Stromal cell of bone marrow (primary cell): ENCODE measurements at regions not wholly inside any gene's neighbourhood (a gene's known extent, or its start where the extent isn't known, plus 50 kb on each side); places are given as distances from the start of the nearest gene placed in this dataset.

Experiments used
- DNase-seq: peaks from one replicate; pipeline ENCODE4 v3.0.0-alpha.2; 2012; ENCODE audit warnings: low read depth

DNA sequence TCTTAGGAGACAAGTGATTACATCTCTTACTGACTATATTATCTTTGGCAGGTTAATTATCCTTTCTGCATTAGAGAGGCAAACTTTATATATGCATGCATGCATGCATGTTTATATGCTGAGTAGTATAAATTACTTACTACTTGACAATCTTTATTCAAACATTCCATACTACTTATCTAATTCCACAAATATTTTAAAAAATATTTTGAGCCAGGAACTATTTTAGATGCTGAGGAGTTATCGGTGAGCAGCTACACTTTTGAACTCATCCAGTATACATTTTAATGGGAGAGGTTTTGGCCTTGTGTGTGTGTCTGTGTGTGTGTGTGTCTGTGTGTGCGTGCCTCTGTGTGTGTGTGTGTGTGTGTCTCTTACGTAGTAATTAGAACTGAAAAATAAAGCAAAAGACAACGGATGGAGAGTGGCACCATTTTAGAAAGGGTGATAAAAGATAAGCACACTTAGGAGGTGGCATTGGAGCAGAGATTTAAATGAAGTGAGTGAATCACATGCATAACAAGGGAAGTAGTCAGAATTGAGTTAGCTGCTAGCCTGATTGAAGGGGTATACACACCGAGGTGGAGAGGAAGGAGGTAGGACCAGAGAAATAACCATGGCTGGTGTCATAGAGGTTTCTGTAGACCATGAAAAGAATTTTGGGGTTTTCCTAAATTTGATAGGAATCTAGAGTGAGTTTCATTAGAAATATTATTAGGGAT lies 1488.4 kb downstream of the MRPL39 start:
- DNase-seq, result no peak

DNA sequence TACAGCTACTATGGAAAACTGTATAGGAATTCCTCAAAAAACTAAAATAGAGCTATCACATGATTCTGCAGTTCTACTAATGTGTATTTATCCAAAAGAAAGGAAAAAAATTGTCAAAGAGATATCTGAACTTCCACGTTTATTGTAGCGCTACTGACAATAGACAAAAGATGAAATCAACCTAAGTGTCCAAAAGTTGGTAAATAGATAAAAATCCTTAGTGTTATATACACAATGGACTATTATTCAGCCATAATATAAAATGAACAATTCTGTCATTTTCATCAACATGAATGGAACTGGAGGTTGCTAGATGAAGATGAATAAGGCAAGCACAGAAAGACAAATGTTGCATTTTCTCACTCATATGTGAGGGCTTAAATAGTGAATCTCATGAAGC lies 1492.1 kb downstream of the MRPL39 start:
- DNase-seq, result no peak

DNA sequence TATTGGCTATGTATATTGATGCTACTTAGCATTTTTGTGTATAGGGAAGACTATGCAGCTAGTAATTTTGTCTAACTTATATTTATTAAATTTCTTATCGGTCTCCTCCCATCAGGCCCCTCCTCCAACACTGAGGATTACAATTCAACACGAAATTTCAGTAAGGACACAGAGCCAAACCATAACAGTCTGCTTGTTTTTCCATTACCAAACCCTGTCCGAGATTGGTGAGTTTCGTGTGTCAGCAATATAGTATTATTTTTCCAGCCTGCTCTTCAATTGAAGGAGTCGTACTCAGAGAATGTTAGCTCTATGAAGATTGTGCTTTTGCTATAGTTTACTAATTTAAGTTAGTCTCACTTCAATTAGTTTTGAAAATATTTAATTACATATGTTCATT lies 1495.3 kb downstream of the MRPL39 start:
- DNase-seq, result peak; percentile 7

DNA sequence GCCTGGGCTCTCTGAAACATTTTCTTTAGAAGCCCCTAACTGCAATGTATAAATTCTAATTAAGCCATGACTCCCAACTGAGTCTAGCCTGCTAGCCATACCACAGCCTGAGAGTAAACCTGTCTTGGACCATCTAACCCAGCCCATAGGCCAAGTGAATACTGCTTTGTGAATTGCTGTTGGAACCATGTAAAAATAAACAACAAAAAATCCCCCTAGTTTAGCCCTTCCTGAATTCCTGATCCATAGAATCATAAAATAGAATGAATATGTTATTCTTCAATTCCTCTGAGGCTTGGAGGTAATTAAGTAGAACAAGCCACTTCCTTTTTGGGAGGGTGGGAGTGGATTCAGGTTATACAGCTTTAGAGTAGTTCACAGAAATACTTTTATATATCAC lies 1496.4 kb downstream of the MRPL39 start:
- DNase-seq, result no peak

DNA sequence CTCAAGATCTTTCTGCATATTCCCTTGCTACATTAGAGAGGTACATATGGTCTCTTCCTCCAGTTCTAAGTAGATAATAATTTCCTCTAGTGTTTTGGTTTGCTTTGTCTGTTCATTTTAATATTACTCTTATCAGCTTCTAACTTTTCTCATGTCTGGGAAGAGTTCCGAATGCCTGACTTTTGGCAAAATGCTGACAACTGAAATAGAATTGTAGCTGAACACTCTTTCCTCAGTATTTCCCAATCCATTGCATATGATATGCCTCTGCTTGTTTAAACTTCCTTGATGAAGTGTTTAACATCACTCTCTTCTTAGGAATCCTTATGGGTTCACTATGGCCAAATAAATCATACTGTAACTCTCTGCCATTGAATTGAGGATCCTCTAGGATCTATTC lies 1510.1 kb downstream of the MRPL39 start:
- DNase-seq, result no peak

DNA sequence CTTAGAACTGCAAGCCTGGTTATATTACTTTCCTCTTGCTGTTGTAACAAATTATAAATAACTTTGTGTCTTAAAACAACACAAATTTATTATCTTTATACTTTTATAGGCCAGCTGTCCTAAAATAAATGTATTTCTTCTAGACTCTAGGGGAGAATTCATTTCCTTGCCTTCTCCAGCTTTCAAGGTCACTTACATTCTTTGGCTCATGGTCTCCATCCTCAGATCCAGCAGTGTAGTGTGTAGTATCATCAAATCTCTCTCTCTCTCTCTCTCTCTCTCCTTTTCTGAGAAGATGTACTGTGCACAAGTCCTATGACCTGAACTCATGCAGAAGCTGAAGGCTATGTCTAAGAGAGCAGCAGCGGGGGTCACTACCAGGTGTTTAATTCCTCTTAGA lies 1510.6 kb downstream of the MRPL39 start:
- no peak for DNase-seq

DNA sequence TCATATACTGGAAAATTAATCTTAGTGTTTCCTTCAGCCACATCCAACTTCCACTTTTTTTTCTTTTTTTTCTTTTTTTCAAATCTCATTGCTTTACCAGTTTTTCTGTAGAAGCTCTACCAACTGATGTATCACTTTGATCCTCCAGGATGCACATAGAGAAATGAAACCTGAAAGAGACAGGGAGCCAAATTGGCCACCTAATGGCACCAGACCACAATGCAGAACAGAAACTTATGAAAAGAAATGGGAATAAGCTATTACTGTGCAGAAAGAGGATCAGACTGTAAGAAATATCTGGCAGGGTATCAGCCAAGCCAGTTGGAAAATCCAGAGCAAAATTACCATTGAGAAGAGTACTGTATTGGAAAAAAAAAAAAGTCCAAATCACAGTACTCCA lies 1514.2 kb downstream of the MRPL39 start:
- no peak for DNase-seq

DNA sequence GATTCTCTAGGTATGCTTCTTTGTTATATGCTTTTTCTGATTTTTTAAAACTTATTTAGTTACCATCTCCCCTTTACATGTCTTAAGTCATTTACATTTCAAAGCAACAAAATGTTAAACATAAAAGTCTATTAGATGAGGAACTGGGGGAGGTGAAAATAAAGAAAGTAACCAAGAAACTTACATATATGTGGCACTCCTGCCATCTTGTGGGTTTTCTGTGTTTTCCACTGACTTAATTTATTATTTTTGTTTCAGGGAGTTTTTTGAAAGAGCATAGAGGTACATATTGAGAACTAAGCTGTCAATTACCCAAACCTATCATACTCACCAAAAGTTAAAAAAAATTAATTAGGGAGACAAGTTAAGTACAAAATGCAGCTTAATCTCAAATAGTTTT lies 1531.1 kb downstream of the MRPL39 start:
- DNase-seq, result no peak

DNA sequence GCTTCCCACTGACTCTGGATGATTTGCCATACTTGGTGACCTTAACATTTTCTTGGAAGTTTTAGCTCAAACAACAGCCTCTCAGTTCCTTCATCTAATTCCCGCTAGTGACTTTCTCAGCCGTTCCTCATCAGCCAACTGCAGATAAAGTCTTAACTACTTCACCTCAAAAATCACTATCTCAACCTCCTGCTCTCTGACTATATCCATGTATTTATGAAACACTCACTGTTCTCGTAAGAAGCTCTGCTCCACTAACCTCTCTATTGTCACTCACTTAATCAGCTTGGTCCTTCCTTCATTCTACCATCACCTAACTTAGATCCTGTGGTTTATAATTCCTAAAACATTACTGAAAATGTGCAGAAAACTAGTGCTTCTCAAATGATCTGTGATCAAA lies 1551.6 kb downstream of the MRPL39 start:
- no peak for DNase-seq

DNA sequence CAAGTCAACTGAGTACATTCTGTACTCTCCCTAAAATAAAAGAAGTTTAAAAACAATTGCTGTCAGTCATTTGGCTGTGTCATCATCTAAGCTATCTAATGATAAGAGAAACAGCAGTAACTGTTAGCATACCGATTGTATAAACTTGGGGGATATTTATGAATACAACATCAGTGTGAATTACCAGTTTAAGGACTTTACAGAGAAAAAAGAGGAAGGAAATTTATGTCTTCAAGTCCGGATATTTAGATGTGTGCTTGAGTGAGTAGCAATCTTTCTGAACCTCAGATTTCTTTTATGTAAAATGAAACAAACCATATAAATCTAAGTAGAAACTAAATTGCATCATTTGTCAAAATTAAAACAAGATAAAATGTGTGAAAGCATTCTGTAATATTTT lies 1557.0 kb downstream of the MRPL39 start:
- no peak for DNase-seq

DNA sequence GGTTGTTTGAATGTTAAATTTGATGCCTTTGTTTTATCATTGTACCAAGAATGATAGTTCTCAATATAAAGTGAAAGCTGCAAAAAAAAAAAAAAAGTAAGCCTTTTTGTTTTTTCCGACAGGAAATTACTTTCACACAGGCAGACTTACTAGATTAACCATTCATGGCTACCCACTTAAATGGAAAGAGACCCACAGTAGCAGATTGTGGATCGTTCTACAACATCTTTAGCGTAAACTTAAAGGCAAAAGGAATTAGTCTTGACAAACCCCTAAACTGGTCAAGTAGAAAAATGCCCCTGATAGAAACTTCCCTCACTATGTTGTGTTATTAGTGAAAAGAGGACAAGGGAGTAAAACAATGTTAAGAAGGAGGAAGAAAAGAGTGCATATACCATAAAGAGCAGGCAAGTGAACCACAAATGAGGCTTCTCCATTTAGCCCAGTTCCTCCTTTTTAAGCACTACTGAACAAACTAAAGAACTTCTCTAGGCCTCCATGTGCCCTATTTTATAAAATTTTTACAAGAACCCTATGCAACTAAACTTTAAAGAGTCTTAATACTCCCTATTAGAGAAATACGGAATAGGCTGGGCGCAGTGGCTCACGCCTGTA lies 1560.3 kb downstream of the MRPL39 start:
- DNase-seq, result no peak

DNA sequence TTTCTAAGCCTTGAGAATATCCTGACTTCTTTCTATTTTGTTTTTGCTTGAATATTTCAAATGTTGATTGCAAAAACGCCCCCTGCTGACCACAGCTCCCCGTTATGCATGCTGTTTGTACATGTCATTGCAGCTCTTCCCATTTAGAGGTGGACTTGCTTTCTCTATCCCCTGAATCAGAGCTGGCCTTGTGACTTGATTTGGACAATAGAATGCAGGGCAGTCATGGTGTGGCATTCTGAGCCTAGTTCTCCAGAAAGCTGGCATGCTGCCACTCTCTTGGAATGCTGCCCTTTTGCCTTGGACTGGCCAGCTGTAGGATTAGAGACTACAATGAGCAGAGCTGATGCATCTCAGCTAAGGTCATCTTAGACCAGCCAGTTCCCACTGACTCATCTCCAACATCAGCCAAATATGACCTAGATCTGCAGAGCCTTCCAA lies 1561.5 kb downstream of the MRPL39 start:
- DNase-seq, result peak; percentile 77

DNA sequence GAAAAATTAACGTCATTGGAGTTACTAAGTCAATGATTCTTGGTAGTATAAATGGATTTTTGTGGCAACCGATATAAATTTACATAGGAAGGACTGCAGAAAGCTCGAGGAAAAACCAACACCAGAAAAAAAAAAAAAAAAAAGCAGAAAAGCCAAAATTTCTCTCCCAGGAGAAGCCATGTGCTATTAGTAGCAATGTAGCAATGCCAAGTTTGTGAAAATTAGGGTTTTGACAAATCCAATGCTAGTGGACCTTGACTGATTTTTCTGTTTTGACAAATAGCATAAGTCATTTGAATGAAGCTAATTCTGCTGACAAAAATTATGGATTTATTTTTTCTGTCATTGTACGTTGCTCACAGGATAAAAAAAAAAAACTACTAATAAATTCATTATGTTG lies 1561.9 kb downstream of the MRPL39 start:
- no peak for DNase-seq

DNA sequence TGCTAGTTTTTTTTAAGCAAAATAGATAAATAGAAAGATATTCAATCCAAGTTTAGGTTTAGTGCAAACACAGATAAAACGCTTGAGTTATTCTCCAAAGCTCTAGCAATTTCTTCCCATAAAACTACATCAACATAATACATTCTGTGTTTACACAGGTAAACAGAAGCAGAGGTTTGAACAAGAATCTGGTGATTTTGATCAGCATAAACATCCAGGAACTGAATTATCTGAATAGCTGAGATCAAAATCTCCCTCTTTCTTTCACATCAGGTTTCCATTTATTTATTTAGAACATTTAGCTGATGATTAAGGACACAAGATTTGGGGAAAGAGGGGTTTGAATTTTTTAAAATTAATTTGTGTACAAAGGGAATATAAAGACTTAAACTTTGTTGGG lies 1564.6 kb downstream of the MRPL39 start:
- no peak for DNase-seq

DNA sequence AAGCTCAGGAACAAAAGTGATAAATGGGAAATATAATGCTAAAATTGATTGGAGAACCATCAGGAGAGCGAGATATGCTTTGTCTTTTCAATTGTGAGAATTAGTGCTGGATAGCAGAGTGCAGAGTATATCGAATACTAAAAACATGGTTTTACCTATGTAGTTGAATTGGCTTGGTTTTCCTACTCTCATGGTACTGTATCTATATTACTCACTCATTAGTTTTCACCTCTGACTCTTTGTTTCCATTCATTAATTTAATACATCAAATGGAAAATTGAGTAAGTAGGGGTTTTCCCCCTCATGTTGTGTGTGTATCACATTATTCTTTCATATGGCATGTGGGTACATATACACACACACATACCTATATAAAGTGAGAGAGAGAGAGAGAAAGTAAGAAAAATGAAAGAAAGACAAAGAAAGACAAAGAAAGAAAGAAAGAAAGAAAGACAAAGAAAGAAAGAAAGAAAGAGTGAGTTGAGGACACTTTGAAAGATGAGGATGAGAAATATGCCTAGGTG lies 1574.5 kb downstream of the MRPL39 start:
- DNase-seq, result no peak

DNA sequence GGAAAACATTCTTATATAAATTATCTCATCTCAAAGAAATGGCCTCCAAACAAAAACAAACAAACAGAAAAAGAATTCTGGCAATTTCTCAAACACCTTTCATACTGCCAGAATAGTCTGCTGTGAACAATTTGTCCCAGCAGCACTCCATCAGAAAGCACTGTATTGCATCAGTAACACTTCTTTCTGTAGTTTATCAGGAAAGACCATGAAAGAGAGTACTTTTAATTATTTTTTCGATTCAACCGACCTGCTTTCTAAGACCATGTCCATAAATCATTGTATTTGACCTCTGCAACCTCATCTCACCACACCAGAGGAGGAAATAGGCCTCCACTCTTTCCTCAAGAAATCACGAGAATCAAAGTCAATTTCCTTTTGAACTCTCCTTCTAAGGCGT lies 1579.9 kb downstream of the MRPL39 start:
- no peak for DNase-seq

DNA sequence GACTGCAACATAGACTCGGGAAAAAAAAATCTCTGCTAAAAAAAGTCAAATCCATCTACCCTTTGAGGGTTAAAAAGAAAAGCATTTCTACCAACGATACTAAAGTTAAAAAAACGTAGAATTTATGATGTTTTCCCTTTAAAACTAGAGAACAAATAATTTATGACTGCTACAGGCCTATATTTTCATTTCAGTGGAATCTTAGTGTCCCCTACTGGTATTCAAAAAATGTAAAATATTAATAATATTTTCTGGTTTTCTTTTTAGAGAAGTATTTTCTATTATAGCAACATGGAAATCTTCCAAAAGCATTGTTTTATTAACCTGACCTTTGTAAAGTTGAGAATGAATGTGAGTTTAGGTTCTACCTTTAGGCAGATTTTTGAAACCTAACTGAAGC lies 1582.2 kb downstream of the MRPL39 start:
- DNase-seq, result no peak

DNA sequence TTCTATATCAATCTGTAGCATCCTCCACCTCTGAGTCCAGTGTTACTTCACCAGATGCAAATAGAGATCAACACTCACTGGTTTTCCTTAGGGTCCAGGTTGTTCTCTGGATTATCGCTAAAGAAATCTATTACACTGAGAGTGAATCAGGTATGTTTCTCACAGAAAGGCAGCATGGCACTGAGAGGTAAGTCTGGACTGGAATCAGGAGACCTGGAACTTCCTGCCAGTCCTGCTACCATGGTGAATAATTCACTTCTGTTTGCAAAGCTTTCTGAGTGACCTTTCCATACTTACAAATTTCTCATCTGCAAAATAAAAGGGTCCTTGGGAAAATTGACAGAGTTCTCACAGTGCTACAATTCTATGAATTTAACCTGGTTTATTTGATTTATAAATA lies 1583.3 kb downstream of the MRPL39 start:
- no peak for DNase-seq

DNA sequence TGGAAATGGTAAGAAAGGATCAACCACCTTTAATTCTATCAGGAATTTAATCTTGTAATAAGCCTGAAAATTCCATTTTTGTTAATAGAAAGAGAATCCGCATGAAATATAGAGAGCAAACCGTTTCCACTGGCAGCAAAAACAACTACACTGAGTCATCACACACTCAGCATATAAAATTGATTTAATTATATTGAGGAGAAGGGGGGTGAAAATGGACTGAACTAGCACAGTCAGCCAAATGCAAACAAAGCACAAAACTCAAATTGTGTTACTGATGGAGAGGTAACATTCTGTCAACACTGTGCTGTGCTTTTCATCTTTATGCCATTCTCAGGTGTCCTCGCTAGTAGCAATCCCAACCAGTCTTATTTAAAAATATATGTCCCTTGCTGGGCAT lies 1583.9 kb downstream of the MRPL39 start:
- DNase-seq, result peak; percentile 3

DNA sequence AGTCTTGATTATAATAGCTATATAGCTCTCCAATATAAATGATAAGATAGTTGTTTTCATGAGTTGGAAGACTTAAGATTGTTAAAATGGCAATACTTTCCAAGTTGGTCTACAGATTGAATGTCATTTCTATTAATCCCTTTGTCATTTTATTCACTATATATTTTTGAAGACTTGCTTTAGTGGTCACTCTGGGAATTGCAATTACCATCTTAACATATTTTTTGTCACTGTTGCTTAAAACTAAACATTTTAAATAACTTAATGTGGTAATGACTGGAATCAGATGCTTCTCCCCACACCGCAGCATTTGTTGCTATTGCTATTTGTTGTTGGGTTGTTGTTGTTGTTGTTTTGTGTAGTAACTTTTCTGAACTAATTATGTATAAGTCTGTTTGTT lies 1592.9 kb downstream of the MRPL39 start:
- DNase-seq, result no peak

DNA sequence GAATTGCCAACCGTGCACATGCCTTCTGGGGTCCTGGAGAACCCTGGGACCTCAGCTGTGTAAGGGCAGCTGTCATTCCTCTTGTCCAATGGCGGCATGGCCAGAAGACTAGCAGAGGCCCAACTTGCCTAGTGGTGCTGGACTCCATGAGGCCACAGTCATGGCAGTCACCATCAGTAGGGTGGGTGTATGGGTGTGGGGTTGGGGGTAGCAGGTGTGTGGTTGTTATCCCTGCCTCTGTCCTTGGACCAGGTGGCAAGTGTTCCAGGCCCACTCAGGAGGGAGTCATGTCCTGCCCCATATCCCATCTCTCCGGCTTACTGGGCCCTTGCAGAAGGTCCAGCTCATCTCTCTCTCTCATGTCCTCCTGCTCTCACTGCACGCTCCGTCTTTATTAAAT lies 1596.2 kb downstream of the MRPL39 start:
- DNase-seq, result no peak

DNA sequence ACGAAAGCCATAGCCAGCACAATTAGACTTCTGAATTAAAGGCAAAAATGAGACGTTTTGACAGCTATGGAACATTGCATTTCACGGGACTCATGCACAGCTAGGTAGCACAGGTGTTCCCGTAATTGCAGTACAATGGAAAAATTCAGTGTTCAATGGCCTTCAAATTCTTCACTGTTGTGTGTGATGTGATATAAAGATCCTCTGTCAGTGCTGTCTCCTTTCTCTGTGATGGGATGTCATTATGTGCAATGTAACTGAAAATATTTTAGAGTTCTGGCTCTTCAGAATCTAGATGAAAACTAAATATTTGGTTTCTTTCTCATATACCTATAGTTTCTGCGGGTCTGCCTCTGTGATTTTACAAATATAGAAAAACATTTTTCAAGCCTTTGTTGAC lies 1599.7 kb downstream of the MRPL39 start:
- no peak for DNase-seq

DNA sequence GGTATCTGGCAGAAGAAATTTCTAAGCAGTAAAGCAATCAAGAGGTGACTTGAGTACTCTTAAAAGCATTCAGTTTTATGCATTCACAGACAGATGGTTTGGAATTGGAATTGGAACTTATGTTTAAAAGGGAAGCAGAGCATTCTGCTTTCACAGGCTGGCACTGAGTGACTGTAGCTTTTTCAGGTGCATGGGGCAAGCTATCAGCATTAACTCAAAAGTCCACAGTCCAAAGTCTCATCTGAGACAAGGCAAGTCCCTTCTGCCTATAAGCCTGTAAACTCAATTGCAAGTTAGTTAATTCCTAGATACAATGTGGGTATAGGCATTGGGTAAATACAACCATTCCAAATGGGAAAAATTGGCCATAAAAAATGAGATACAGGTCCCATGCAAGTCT lies 1620.3 kb downstream of the MRPL39 start:
- no peak for DNase-seq

DNA sequence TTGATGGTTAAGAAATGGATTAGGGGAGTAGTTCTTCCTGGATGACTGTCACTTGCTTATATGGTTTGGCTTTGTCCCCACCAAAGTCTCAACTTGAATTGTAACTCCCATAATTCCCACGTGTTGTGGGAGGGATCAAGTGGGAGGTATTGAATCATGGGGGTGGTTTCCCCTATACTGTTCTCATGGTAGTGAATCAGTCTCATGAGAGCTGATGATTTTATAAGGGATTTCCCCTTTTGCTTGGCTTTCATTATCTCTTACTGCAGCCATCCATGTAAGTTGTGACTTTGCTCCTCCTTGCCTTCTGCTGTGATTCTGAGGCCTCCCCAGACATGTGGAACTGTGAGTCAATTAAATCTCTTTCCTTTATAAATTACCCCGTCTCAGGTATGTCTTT lies 1621.1 kb downstream of the MRPL39 start:
- DNase-seq, result no peak
